ENCODE measurements at regions not wholly inside any gene's neighbourhood (a gene's known extent, or its start where the extent isn't known, plus 50 kb on each side); places are given as distances from the start of the nearest gene placed in this dataset.

DNA sequence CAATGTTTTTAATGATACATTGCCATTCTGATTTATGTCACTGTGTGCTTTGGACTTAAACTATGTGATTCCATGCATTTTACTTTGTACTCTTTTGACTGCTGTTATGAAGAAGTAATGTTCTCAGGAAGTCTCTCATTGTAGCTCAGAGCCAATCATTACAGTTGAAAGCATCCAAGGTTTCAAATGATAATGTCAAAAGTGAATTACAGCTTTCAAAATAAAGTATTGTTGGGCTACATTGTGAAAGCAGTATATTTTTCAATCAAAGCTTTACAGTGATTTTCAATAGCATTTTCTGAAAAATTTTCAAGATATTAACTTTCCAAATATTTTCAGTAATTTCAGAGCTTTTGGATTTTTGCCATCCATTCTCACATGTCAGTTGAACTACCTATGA is 243.6 kb downstream of the ZIC4 start:
- Histone ChIP-seq H3K9me3 (ENCODE audit: control insufficient read depth, insufficient read depth, low read depth, low read length) (no peaks in the 10 kb centered on the region), H3K36me3 (ENCODE audit: control insufficient read depth, insufficient read depth, low read length) (no peaks in the 10 kb centered on the region), H3K4me3 (ENCODE audit: low read depth in 2 of 2, low read length in 2 of 2) (no peak overlapping the region), H3K4me1 (ENCODE audit: control insufficient read depth, insufficient read depth, low read length) (no peaks in the 10 kb centered on the region), H3K27me3 (ENCODE audit: control insufficient read depth, insufficient read depth, low read length) (no peaks in the 10 kb centered on the region), H3K27ac (ENCODE audit: low read length) (no peak overlapping the region)
- ATAC-seq: no peak
- no peak for DNase-seq (ENCODE audit: low read depth, low spot score)
- no TSS peak for BruUV-seq (replicated peaks)
- POLR2A ChIA-PET: no interaction called here
- no peak for TF ChIP-seq SIN3A (IDR thresholded peaks at IDR 0.05; ENCODE audit: borderline replicate concordance, insufficient read depth, low read depth, low read length)
- no peak for TF ChIP-seq POLR2AphosphoS5 (IDR thresholded peaks at IDR 0.05; ENCODE audit: low read depth, low read length)
- TF ChIP-seq TCF7L2 (IDR thresholded peaks at IDR 0.05; ENCODE audit: low read depth, low read length): no peak
- TF ChIP-seq, protein P1, sequence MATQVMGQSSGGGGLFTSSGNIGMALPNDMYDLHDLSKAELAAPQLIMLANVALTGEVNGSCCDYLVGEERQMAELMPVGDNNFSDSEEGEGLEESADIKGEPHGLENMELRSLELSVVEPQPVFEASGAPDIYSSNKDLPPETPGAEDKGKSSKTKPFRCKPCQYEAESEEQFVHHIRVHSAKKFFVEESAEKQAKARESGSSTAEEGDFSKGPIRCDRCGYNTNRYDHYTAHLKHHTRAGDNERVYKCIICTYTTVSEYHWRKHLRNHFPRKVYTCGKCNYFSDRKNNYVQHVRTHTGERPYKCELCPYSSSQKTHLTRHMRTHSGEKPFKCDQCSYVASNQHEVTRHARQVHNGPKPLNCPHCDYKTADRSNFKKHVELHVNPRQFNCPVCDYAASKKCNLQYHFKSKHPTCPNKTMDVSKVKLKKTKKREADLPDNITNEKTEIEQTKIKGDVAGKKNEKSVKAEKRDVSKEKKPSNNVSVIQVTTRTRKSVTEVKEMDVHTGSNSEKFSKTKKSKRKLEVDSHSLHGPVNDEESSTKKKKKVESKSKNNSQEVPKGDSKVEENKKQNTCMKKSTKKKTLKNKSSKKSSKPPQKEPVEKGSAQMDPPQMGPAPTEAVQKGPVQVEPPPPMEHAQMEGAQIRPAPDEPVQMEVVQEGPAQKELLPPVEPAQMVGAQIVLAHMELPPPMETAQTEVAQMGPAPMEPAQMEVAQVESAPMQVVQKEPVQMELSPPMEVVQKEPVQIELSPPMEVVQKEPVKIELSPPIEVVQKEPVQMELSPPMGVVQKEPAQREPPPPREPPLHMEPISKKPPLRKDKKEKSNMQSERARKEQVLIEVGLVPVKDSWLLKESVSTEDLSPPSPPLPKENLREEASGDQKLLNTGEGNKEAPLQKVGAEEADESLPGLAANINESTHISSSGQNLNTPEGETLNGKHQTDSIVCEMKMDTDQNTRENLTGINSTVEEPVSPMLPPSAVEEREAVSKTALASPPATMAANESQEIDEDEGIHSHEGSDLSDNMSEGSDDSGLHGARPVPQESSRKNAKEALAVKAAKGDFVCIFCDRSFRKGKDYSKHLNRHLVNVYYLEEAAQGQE (IDR thresholded peaks at IDR 0.05; ENCODE audit: insufficient read depth in 1 of 2, low read depth in 2 of 2, low read length in 1 of 2): no peak
- no peak for TF ChIP-seq CTCF (IDR thresholded peaks at IDR 0.05)
- CTCF ChIA-PET: no interaction called here
- in situ Hi-C loops (cut with HindIII; ENCODE audit: low pct_unique_long_range_greater_than_20kb, low sequenced_read_pairs) (no loop called here), intact Hi-C loops (cut with micrococcal nuclease; ENCODE audit: unreplicated experiment) (no loop called here)

GRCh38 chr3:147161833-147162232 is 244.5 kb downstream of the ZIC4 start:
- ChIA-PET CTCF (no interaction called here), POLR2A (no interaction called here)
- no peak for ATAC-seq
- Histone ChIP-seq H3K27ac (ENCODE audit: low read length) (no peak overlapping the region), H3K4me3 (ENCODE audit: low read depth in 2 of 2, low read length in 2 of 2) (no peak overlapping the region), H3K27me3 (ENCODE audit: control insufficient read depth, insufficient read depth, low read length) (no peaks in the 10 kb centered on the region), H3K4me1 (ENCODE audit: control insufficient read depth, insufficient read depth, low read length) (no peaks in the 10 kb centered on the region), H3K36me3 (ENCODE audit: control insufficient read depth, insufficient read depth, low read length) (no peaks in the 10 kb centered on the region), H3K9me3 (ENCODE audit: control insufficient read depth, insufficient read depth, low read depth, low read length) (no peaks in the 10 kb centered on the region)
- in situ Hi-C loops (cut with HindIII; ENCODE audit: low pct_unique_long_range_greater_than_20kb, low sequenced_read_pairs): no loop called here
- TF ChIP-seq SIN3A (IDR thresholded peaks at IDR 0.05; ENCODE audit: borderline replicate concordance, insufficient read depth, low read depth, low read length): no peak
- no peak for TF ChIP-seq POLR2AphosphoS5 (IDR thresholded peaks at IDR 0.05; ENCODE audit: low read depth, low read length)
- no peak for TF ChIP-seq CTCF (IDR thresholded peaks at IDR 0.05)
- TF ChIP-seq, protein P1 (IDR thresholded peaks at IDR 0.05; ENCODE audit: insufficient read depth in 1 of 2, low read depth in 2 of 2, low read length in 1 of 2): no peak
- TF ChIP-seq TCF7L2 (IDR thresholded peaks at IDR 0.05; ENCODE audit: low read depth, low read length): no peak
- BruUV-seq (replicated peaks): no TSS peak
- DNase-seq (ENCODE audit: low read depth, low spot score): no peak
- intact Hi-C loops (cut with micrococcal nuclease; ENCODE audit: unreplicated experiment): no loop called here
